K562 (cell line): ENCODE measurements at regions not wholly inside any gene's neighbourhood (a gene's known extent, or its start where the extent isn't known, plus 50 kb on each side); places are given as distances from the start of the nearest gene placed in this dataset.

Experiments
- BRD9 ChIP-seq: fragments of 450-650 bp; IDR thresholded peaks from 2 replicates; pipeline ENCODE4 v1.6.1; 2018; ENCODE audit warnings: low read depth; ENCODE audit not compliant: partially characterized antibody
- HSF4 ChIP-seq: fragments of 250-450 bp; sonication (Bioruptor Pico); IDR thresholded peaks from 2 replicates; pipeline ENCODE4 v2.1.2; 2022; ENCODE audit warnings: mild to moderate bottlenecking, moderate library complexity, borderline replicate concordance
- MAX ChIP-seq: sonication (generic); formaldehyde crosslinking; IDR thresholded peaks from 2 replicates; pipeline ENCODE4 v1.9.0; 2022; ENCODE audit warnings: mild to moderate bottlenecking, missing genetic modification reagents
- NCOA1 ChIP-seq: fragments of 450-650 bp; IDR thresholded peaks from 2 replicates; pipeline ENCODE4 v1.6.1; 2016; ENCODE audit warnings: low read depth
- NRF1 ChIP-seq, 2 experiments: fragments of 450-650 bp; IDR thresholded peaks in 1 of 2; conservative IDR thresholded peaks in 1 of 2; 2 replicates each; pipeline ENCODE4 v1.6.1; 2014; ENCODE audit warnings: mild to moderate bottlenecking in 2 of 2
- RCOR1 ChIP-seq, 2 experiments: IDR thresholded peaks; 2 replicates each; pipeline ENCODE4 v1.6.1; 2012; ENCODE audit warnings: low read depth in 2 of 2, low read length in 2 of 2, borderline replicate concordance in 1 of 2, improper control_type of control experiment in 1 of 2
- ZBTB33 ChIP-seq: sonication (generic); formaldehyde crosslinking; IDR thresholded peaks from 2 replicates; pipeline ENCODE4 v1.8.1; 2023; ENCODE audit warnings: mild to moderate bottlenecking, missing genetic modification reagents
- ZNF24 ChIP-seq: fragments of 450-650 bp; IDR thresholded peaks from 2 replicates; pipeline ENCODE4 v1.6.1; 2016
- TF ChIP-seq, protein P1 (sequence below): fragments of 250-450 bp; sonication (Bioruptor Pico); IDR thresholded peaks from 2 replicates; pipeline ENCODE4 v1.4.0; 2020; ENCODE audit warnings: mild to moderate bottlenecking, moderate library complexity

- no peak for TF ChIP-seq MAX (CRISPR knock-in tag)
- no peak for TF ChIP-seq BRD9
- no peak for TF ChIP-seq HSF4 (CRISPR knock-in tag)
- TF ChIP-seq RCOR1 (IDR thresholded peaks at IDR 0.05; ENCODE audit: borderline replicate concordance in 1 of 2, low read depth in 2 of 2, low read length in 2 of 2), result no peak
- TF ChIP-seq, protein P1, sequence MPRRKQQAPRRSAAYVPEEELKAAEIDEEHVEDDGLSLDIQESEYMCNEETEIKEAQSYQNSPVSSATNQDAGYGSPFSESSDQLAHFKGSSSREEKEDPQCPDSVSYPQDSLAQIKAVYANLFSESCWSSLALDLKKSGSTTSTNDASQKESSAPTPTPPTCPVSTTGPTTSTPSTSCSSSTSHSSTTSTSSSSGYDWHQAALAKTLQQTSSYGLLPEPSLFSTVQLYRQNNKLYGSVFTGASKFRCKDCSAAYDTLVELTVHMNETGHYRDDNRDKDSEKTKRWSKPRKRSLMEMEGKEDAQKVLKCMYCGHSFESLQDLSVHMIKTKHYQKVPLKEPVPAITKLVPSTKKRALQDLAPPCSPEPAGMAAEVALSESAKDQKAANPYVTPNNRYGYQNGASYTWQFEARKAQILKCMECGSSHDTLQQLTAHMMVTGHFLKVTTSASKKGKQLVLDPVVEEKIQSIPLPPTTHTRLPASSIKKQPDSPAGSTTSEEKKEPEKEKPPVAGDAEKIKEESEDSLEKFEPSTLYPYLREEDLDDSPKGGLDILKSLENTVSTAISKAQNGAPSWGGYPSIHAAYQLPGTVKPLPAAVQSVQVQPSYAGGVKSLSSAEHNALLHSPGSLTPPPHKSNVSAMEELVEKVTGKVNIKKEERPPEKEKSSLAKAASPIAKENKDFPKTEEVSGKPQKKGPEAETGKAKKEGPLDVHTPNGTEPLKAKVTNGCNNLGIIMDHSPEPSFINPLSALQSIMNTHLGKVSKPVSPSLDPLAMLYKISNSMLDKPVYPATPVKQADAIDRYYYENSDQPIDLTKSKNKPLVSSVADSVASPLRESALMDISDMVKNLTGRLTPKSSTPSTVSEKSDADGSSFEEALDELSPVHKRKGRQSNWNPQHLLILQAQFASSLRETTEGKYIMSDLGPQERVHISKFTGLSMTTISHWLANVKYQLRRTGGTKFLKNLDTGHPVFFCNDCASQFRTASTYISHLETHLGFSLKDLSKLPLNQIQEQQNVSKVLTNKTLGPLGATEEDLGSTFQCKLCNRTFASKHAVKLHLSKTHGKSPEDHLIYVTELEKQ (CRISPR knock-in tag), result no peak
- no peak for TF ChIP-seq NRF1 (conservative IDR thresholded peaks at IDR 0.05 in 1 of 2, IDR thresholded peaks at IDR 0.05 in 1 of 2)
- TF ChIP-seq NCOA1, result no peak
- TF ChIP-seq ZBTB33 (CRISPR knock-in tag), result no peak
- TF ChIP-seq ZNF24, result no peak
These were observed 58.6 kb upstream of the ARHGEF3 start (continued) for GRCh38 chr3:56860351-56860750.
